GM18951 (cell line): ENCODE measurements at regions not wholly inside any gene's neighbourhood (a gene's known extent, or its start where the extent isn't known, plus 50 kb on each side); places are given as distances from the start of the nearest gene placed in this dataset.

ENCODE experiments used
- POLR2A ChIP-seq: IDR thresholded peaks from 4 replicates; pipeline ENCODE4 v1.6.1; 2011; ENCODE audit warnings: mild to moderate bottlenecking; ENCODE audit not compliant: insufficient read length, insufficient read depth; ENCODE audit errors: extremely low read depth
- in situ Hi-C: fragments of 300-500 bp; cut with MboI; formaldehyde crosslinking; loops from one replicate; pipeline ENCODE4 v1.12.0; 2022; ENCODE audit warnings: low sequenced_read_pairs, mixed read lengths, inconsistent platforms; ENCODE audit not compliant: unreplicated experiment

DNA sequence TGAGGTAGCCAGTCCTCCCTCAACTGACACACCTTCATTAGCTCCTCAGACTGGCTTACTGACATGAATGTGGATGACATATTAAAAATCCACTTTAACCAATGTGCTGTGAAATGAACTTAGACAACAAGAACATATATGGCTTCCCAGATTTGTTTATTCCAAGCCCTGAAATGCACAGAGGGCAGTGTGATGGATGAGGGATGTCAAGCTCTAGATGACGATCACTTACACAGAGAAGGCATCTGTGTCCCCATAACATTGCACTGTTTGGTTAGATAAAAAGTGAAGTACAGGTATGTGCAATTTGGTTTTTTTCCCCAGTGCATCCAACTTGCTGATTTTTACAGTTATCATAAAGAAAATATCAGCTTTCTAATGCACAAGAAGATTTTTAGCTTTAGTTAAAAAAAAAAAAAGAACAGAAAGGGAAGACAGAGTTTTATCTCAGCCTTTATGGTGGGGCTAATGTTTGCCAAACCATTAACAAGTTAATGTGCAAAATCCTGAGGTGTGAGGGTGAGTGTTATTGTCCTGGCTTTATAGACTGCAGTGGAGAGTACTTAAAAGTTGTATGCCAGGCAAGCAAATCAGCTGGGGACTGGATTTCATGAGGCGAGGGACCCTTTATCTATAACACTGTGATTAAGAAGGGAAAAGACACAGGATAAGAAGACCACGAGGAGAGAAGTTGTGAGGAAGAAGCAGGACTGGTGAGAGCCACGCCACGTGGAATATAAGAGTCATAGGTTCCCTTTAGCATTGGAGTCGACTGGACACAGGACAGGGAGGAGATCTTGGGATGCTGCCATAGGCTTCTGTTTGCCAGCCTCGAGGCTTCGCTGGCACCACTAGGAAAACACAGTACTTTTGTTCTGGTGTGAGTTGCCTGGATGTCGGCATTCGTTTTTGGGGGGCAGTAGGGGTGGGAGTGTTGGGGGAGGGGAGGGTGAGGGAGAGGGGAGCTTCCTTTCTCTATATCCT lies 90.0 kb upstream of the BACH2 start:
- in situ Hi-C loops = loop anchor here (25.0 kb wide), 1 partner anchor 449 kb away; no protein-coding TSS in a partner anchor

DNA sequence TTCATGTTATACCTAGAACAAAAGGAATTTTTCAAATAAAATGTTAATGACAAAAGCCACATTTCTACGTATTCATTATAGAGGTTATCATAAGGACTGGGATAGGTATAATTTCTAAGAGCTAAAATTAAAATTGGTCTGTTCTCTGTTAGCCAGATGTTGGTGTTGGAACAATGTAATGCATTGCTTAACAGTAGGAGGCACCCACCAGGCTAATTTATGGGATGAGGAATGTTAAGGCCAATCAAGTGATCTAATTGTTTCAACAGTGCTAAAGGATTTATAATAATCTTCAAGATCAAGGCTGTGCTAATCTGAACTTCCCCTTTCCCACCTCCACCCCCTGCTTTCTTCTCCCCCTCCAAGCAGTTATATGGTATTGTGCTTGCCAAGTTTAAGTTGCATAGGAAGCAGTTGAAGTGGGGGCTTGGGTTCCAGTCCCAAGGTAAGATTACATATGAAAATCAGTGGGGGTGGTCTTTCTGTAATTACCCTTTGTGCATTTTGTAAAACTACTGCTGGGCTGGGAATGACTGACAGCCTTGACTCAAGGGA lies 89.2 kb upstream of the BACH2 start:
- no peak for TF ChIP-seq POLR2A
- in situ Hi-C loops = loop anchor here (25.0 kb wide), 1 partner anchor 449 kb away; no protein-coding TSS in a partner anchor

More for the DNA sequence above, 90.0 kb upstream of the BACH2 start:
- no peak for TF ChIP-seq POLR2A

DNA sequence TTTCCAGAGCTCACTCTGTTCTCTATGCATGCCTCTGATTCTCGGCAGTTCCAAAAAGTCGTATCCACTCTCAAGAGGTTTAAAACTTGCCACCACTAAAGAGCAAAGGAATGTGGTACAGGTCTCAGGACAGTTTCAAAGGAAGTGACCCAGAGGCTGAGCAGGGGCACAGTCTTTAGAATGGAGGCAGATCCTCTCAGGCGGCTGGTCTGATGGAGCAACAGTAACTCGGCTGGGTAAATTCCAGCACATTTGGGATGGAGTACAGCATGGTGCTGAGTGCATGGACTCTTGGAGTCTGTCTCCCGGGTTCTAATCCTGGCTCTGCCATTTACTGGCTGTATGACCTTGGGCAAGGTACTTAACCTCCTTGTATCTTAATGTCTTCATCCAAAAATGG lies 88.1 kb upstream of the BACH2 start:
- in situ Hi-C loops = loop anchor here (25.0 kb wide), 1 partner anchor 447 kb away; no protein-coding TSS in a partner anchor
- TF ChIP-seq POLR2A = no peak

DNA sequence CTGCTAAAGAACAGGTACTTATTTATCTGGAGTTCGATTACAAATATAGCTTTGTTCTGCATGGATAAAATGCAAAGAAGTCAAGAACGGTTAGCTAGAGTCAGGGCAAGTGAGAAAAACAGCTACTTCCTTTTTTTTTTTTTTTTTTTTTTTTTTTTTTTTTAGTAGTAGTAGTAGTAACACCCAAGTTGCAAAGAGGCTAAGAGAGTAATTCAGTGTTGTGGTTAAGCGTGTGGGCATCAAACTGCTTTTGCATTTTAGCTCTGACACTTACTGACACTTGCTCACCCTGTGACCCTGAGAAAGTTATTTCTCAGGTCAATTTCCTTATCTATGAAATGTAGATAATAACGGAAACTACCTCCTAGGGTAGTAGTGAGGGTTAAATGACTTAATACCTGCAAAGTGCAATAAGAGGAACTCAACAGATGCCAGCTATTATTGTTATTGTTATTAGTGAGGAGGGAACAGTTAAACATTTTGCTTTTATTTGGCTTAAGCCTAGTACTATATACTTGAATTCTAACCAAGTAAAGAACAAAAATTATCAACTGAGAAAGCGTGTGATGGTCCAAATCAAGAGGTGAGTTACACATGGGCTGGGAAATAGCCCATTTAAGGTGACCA lies 86.7 kb upstream of the BACH2 start:
- TF ChIP-seq POLR2A = no peak
- in situ Hi-C loops = loop anchor here (25.0 kb wide), 1 partner anchor 446 kb away; no protein-coding TSS in a partner anchor

DNA sequence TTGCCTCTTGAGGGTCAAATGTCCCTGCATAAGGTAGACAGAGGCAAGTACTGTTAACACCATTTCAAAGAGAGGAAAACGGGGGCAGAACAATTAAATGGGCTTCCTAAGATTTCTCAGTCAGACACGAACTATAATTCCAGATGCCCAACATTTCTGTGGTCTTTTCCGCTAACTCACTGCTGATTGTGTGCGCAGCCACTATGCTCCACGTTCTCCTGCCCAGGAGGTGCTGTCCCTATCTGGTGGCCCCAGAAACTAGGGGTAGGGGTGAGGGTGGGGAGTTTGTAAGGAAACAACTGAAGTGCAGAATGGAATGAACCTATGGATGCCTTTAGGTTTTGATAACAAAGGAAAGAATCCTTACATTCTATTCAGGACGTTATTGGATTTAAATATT lies 86.1 kb upstream of the BACH2 start:
- no peak for TF ChIP-seq POLR2A
- in situ Hi-C loops = loop anchor here (25.0 kb wide), 1 partner anchor 445 kb away; no protein-coding TSS in a partner anchor

DNA sequence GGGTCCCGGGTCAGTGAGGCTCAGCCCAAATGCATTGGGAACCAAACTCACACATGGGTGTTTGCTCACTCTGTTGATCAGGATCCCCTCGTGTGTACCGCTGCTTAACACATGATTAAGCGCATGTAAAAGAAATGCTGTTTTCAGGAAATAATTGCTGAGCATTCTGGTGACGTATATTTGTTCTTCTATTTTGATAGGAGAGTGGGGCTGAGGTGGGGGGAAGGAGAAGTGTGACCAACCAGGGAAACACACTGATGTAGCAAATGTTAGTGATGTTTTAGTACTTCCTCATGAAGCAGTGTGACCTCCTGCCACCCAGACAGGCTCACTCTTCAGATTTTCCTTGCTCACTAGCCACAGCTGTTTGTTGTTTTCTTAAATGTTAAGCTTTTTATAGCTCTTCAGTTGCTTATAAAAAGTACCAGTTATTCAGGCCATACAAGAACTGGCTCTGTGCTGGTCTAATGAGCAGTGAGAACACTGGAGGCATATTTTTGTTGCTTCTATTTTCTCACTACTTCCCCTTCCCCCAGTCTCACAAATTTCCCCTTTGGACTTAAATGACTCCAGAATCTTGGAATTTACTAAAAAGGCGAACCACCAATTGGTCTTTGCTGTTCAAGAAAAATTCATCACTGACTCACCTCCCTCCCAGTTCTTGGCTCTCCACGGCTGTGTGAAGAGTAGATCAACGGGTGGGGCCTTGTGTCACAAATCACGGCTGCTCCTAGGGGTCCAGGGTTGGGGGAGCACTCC lies 79.2 kb upstream of the BACH2 start:
- in situ Hi-C loops = loop anchor here (25.0 kb wide), 1 partner anchor 439 kb away; no protein-coding TSS in a partner anchor

DNA sequence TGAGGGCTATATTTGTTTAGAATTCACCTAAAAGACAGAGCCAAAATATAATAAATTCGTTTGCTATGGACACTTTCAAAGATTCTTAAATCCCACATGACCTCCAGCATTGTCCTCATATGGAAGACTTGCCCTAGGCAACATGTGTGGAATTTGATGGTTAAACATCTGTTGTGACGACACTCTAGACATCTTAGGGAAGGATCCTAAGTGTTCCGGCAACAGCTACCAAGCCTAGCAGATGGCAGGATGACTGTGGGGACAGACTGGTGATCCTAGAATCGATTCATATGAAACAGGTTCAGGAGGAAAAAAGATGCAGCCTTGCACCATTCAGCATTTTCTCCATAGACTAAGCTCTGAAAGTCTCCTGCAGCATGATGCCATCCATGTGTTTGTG lies 77.6 kb upstream of the BACH2 start:
- in situ Hi-C loops = no loop called here
- no peak for TF ChIP-seq POLR2A

More for the DNA sequence above, 79.2 kb upstream of the BACH2 start:
- no peak for TF ChIP-seq POLR2A

DNA sequence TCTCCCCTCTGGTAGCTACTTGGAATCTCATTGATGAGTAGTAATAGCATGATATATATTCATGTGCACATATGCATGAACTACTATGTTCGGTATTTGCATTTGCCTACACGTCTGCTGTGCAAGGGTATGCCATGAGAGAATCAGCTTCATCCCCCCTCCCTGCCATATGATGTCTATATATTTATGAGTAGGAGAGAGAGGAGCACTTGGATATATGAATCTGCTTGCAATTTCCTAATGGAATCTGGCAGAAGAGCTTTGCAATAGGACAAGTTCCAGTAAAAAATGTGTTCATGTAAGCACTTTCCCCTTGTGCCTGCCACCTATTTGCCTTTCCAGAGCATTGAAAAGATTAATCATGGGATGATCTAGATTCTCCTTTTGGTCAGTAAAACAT lies 76.2 kb upstream of the BACH2 start:
- TF ChIP-seq POLR2A = no peak
- in situ Hi-C loops = no loop called here

DNA sequence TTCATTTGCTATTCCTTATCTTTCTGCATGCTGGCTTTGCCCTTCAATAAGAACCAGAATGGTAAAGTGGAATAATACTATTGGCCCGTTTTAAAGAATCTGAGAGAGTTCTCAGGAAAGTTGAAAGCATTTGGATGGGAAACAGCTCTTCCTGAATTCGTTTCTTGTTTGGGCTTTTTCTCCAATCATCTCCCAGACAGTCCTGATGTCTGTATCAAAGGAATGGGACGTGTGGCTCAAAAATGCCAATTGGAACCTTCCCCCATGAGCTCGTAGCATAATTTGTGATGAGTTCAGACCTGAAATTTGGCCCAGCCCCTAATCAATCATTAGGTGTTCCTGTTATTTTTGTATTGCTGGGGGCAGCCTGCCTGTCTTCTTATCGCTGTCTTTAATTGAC lies 75.8 kb upstream of the BACH2 start:
- in situ Hi-C loops = no loop called here
- no peak for TF ChIP-seq POLR2A

DNA sequence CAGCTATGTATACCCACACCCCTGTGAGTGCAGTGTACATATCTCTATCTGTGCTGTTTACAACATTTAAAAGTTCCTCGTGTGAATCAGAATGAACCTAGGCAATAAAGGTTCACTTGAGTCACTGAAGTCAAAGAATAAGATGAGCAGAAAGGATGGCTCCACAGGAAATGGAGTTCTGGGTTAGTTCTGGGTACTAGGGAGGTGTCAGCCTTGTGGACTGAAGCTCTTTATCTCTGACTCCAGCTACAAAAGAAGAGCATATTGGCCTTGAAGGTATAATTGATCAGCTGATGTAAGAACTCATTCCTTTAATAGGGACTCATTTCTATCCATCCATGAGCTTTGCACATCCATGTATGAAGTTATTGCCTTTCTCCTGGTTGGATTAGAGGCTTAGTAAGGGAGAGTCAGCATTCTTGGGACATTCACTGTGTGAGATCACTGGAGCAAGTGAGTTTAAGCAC lies 73.9 kb upstream of the BACH2 start:
- in situ Hi-C loops = no loop called here
- no peak for TF ChIP-seq POLR2A

DNA sequence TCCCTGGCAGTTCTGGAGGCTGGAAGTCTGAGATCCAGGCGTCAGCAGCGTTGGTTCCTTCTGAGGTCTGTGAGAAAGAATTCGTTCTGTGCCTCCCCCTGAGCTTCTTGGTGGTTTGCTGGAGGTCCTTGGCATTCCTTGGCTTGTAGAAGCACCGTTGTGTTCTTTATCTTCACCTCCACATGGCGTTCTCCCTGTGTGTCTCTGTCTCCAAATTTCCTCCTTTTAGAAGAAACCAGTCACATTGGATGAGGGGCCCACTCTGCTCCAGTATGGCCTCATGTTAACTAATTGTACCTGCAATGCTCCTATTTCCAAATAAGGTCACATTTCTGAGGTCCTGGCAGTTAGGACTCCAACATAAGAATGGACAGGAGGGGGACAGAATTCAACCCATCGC lies 73.0 kb upstream of the BACH2 start:
- in situ Hi-C loops = no loop called here
- TF ChIP-seq POLR2A = no peak

DNA sequence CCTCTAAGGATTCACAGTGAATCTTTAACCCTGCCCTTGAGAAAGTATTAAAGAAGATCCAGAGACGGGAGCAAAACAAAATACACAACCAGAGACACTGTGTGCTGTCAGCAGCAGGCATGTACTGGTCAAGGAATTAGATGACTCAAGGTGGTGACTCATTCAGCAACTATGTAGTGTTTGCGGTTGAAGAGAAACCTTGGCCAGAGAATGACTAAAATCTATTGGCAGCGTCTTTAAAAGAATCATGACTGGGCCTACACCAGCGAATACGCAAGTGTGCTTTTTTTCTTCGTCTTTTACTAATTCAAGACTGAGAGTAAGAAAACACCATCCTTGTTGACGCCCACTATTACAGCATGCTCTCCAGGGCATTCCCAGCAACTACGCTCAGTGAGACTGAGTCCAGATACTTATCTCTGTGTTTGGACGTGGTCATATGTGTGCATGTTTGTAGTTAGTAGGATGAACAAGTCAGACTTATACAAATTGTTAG lies 72.4 kb upstream of the BACH2 start:
- no peak for TF ChIP-seq POLR2A
- in situ Hi-C loops = no loop called here

DNA sequence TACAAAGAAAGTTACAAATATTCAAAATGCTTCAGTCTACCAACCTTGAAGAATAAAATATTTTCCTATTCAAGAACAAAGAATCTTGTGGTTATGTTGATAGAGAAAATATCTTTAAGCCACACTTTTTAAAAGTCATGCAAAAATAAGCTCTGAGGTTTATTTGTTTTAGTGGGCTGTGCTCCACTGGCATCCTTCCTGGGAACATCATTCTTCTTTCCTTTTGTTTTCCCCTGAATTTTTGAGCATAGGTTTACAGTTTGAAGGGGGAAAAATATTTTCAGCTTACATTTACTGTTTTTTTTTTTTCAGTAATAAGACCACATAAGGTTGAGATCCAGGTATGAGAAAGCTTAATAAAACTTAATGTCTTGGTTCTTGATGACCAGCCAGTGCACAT lies 72.0 kb upstream of the BACH2 start:
- TF ChIP-seq POLR2A = no peak
- in situ Hi-C loops = no loop called here

DNA sequence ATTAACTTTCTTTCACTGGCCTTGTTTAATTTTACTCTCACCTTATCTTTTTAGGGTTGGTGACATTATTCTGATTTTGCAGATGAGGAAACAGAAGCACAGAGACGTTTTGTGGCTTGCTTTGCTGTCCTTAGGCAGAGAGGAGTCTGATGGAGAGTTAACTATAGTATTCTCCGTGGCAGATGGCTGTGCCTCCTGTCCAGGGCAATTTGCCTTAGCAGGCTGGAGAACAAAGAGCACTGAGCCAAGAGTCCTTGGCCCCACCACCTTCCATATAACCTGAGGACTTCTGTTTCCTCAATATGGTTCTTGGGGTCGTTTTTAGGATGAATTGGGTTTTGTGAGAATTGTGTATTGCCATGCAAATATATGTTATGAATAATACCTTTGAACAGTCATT lies 71.4 kb upstream of the BACH2 start:
- in situ Hi-C loops = no loop called here
- no peak for TF ChIP-seq POLR2A
